ENCODE measurements at regions not wholly inside any gene's neighbourhood (a gene's known extent, or its start where the extent isn't known, plus 50 kb on each side); places are given as distances from the start of the nearest gene placed in this dataset.

DNA sequence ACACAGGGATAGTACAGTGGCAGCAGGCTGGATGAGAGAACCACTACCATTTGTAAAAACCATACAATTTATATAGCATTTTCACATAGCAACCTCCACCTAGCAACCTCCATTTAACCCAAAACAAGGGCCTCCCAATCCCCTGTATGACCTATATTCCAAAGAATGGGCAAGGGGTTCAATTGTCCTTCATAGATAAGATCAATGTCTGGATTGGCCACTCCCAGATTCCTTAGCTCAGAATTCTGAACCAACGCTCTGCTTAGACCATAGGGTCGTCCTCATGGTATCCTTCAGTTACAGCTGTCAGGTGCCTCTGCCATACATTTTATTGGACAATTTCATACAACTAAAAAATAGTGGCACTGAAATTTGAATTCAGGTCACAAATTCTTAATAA is 166.2 kb downstream of the KCTD12 start:
- TF ChIP-seq, protein P1, sequence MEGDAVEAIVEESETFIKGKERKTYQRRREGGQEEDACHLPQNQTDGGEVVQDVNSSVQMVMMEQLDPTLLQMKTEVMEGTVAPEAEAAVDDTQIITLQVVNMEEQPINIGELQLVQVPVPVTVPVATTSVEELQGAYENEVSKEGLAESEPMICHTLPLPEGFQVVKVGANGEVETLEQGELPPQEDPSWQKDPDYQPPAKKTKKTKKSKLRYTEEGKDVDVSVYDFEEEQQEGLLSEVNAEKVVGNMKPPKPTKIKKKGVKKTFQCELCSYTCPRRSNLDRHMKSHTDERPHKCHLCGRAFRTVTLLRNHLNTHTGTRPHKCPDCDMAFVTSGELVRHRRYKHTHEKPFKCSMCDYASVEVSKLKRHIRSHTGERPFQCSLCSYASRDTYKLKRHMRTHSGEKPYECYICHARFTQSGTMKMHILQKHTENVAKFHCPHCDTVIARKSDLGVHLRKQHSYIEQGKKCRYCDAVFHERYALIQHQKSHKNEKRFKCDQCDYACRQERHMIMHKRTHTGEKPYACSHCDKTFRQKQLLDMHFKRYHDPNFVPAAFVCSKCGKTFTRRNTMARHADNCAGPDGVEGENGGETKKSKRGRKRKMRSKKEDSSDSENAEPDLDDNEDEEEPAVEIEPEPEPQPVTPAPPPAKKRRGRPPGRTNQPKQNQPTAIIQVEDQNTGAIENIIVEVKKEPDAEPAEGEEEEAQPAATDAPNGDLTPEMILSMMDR (IDR thresholded peaks at IDR 0.05; ENCODE audit: low read depth, low read length): no peak
- no peak for TF ChIP-seq EZH2phosphoT487 (IDR thresholded peaks at IDR 0.05; ENCODE audit: low read depth)
